ENCODE measurements at regions not wholly inside any gene's neighbourhood (a gene's known extent, or its start where the extent isn't known, plus 50 kb on each side); places are given as distances from the start of the nearest gene placed in this dataset.

GRCh38 chr11:82523141-82523540 is 210.5 kb downstream of the FAM181B start:
- TF ChIP-seq CTCF (IDR thresholded peaks at IDR 0.05) (no peak), POLR2A (IDR thresholded peaks at IDR 0.05) (no peak)

Measured in heart left ventricle (tissue), 13 donors.